Chondrocyte (in vitro differentiated cells): ENCODE measurements at regions not wholly inside any gene's neighbourhood (a gene's known extent, or its start where the extent isn't known, plus 50 kb on each side); places are given as distances from the start of the nearest gene placed in this dataset.

Experiments used
- DNase-seq: peaks from one replicate; pipeline ENCODE4 v3.0.0; 2021; ENCODE audit warnings: mixed read lengths, low spot score
- H3K27ac Mint-ChIP-seq: one replicate; pipeline ENCODE4 v1.8.0; 2021; ENCODE audit warnings: mild to moderate bottlenecking, moderate library complexity, mixed read lengths; ENCODE audit not compliant: unreplicated experiment
- H3K27me3 Mint-ChIP-seq: 2 replicates; pipeline ENCODE4 v1.8.0; 2021; ENCODE audit warnings: low read depth, mixed read lengths
- H3K36me3 Mint-ChIP-seq: 2 replicates; pipeline ENCODE4 v1.8.0; 2021; ENCODE audit warnings: low read depth, mixed read lengths
- H3K4me1 Mint-ChIP-seq: 2 replicates; pipeline ENCODE4 v1.8.0; 2021; ENCODE audit warnings: low read depth, mild to moderate bottlenecking, mixed read lengths
- H3K4me3 Mint-ChIP-seq: one replicate; pipeline ENCODE4 v1.8.0; 2021; ENCODE audit warnings: mild to moderate bottlenecking, moderate library complexity, mixed read lengths; ENCODE audit not compliant: unreplicated experiment
- H3K9me3 Mint-ChIP-seq: 2 replicates; pipeline ENCODE4 v1.8.0; 2021; ENCODE audit warnings: low read depth, mixed read lengths
- TF ChIP-seq, protein P1 (sequence below): fragments of 200-600 bp; sonication (generic); IDR thresholded peaks from 2 replicates; pipeline ENCODE4 v1.5.0; 2021; ENCODE audit warnings: antibody characterized with exemption, mild to moderate bottlenecking, moderate library complexity

DNA sequence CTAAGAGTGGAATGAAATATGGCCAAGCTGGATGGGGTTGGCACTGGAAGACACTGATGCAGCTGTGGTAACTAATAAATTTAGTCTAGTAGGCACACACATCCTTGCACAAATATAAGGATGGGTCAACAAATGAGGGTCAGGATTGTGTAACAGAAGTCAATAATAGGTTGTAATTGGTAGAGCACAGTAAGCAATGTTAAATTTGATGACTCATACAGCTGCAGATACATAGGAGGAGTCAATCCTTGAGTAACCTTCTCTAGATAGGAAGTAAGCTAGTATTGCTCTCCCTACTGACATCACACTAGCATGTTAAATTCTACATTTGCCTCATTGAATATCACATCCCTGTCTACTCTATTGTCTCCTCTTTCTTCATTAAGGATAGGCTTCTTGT lies 332.1 kb downstream of the PTPRC start:
- Mint-ChIP-seq H3K36me3 (no peaks in the 10 kb centered on the region), H3K4me1 (no peaks in the 10 kb centered on the region), H3K9me3 (peaks cover 2% of the 10 kb centered on the region), H3K27ac (no peak overlapping the region), H3K27me3 (no peaks in the 10 kb centered on the region), H3K4me3 (no peak overlapping the region)
- DNase-seq = no peak
- TF ChIP-seq, protein P1, sequence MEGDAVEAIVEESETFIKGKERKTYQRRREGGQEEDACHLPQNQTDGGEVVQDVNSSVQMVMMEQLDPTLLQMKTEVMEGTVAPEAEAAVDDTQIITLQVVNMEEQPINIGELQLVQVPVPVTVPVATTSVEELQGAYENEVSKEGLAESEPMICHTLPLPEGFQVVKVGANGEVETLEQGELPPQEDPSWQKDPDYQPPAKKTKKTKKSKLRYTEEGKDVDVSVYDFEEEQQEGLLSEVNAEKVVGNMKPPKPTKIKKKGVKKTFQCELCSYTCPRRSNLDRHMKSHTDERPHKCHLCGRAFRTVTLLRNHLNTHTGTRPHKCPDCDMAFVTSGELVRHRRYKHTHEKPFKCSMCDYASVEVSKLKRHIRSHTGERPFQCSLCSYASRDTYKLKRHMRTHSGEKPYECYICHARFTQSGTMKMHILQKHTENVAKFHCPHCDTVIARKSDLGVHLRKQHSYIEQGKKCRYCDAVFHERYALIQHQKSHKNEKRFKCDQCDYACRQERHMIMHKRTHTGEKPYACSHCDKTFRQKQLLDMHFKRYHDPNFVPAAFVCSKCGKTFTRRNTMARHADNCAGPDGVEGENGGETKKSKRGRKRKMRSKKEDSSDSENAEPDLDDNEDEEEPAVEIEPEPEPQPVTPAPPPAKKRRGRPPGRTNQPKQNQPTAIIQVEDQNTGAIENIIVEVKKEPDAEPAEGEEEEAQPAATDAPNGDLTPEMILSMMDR = no peak

DNA sequence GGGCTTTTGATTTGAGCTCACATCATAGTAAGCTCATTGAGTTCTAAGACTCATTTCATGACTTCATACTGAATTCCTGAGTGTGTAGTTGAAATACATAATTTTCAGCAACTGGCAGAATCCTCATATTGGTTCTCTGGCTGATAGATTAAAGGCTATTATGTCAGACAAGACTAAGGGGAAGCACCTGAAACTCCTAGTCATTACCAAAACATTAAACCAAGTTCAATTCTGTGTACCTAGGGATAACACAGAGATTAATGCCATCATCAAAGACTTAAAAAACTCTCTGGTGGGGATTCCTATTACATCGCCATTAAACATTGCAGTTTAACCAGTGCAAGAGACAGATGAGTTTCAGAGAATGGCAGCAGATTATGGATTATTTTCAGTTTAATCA lies 339.1 kb downstream of the PTPRC start:
- no peak for DNase-seq
- no peaks in the 10 kb centered on the region for H3K9me3 Mint-ChIP-seq
- TF ChIP-seq, protein P1 = no peak

DNA sequence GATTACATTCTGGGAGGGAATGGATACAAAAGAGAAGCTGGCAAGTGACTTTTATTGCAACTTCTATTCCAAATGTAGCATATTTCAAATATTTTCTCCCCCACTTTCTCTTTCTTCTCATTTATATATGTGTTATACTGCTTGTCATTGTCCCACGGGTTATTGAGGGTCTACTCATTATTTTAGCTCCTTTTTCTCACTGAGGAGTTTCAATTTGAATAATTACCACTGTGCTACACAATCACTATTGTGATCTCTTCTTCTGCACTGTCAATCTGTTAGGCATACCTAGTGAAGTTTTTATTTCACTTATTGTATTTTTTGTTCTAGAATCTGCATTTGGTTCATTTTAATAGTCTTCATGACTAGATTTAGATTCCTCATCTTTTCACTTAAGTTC lies 339.7 kb downstream of the PTPRC start:
- Mint-ChIP-seq H3K36me3 (no peaks in the 10 kb centered on the region), H3K27ac (no peak overlapping the region), H3K27me3 (no peaks in the 10 kb centered on the region), H3K4me3 (no peak overlapping the region), H3K4me1 (no peaks in the 10 kb centered on the region), H3K9me3 (no peaks in the 10 kb centered on the region)
- TF ChIP-seq, protein P1 = no peak
- no peak for DNase-seq

More for the DNA sequence above, 339.1 kb downstream of the PTPRC start:
- Mint-ChIP-seq H3K36me3 (no peaks in the 10 kb centered on the region), H3K27ac (no peak overlapping the region), H3K27me3 (no peaks in the 10 kb centered on the region), H3K4me1 (no peaks in the 10 kb centered on the region), H3K4me3 (no peak overlapping the region)

DNA sequence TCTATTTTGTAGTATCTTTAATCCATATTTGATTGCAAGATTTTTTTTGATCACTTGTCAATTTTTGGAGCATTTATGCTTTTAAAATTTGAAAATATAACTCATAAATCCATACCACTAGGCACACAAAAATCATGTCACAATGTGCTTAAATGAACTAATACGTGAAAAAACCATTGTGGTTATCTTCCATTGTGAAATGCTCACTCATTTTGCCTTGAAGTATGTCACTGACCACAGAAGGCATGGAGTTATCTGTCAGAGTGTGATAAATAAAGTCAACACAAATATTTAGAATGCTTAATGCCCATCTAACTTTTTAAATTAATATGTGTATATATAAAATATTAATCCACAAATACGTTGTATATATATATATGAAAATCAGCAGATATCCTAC lies 347.2 kb downstream of the PTPRC start:
- no peak for DNase-seq
- H3K4me1 Mint-ChIP-seq = no peaks in the 10 kb centered on the region
- no peak overlapping the region for H3K4me3 Mint-ChIP-seq
- no peaks in the 10 kb centered on the region for H3K36me3 Mint-ChIP-seq
- no peak overlapping the region for H3K27ac Mint-ChIP-seq
- no peaks in the 10 kb centered on the region for H3K27me3 Mint-ChIP-seq
- H3K9me3 Mint-ChIP-seq = no peaks in the 10 kb centered on the region
- TF ChIP-seq, protein P1 = no peak

DNA sequence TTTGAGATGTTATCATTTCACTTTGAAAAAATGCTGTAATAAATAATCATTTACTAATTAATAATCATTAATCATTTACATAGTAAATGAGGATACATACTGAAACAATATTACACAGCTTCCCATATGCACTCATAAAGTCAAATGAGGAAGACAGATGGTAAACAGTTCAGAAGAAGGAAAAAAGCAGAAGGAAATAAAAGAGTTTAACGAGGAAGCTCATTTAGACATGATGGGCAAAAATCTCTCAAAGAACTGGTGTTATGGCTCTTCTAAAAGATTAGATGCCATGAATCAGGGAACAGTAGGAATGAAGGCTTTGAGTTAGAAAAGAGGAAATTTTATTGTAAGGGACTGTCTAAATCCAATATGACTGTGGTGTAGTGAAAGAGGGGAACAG lies 347.6 kb downstream of the PTPRC start:
- Mint-ChIP-seq H3K27ac (no peak overlapping the region), H3K9me3 (no peaks in the 10 kb centered on the region)
- TF ChIP-seq, protein P1 = no peak

More for the DNA sequence above, 347.6 kb downstream of the PTPRC start:
- H3K36me3 Mint-ChIP-seq = no peaks in the 10 kb centered on the region
- H3K4me3 Mint-ChIP-seq = no peak overlapping the region
- H3K4me1 Mint-ChIP-seq = no peaks in the 10 kb centered on the region
- DNase-seq = no peak
- H3K27me3 Mint-ChIP-seq = no peaks in the 10 kb centered on the region
